GM20000 (cell line): ENCODE measurements at regions not wholly inside any gene's neighbourhood (a gene's known extent, or its start where the extent isn't known, plus 50 kb on each side); places are given as distances from the start of the nearest gene placed in this dataset.

Experiments
- DNase-seq: peaks from one replicate; pipeline ENCODE4 v3.0.0; 2012; ENCODE audit warnings: low spot score
- CTCF ChIP-seq: IDR thresholded peaks from 2 replicates; pipeline ENCODE4 v1.5.1; 2012; ENCODE audit warnings: mild to moderate bottlenecking, control low read depth; ENCODE audit errors: extremely low read depth, missing control alignments

- TF ChIP-seq CTCF = no peak
- DNase-seq = no peak
Measured at GRCh38 chr3:13172644-13173013, 99.4 kb upstream of the IQSEC1 start.

- TF ChIP-seq CTCF = no peak
- DNase-seq = no peak
Measured at GRCh38 chr3:13171704-13172643, 98.7 kb upstream of the IQSEC1 start.

GRCh38 chr3:13170317-13170716 is 97.1 kb upstream of the IQSEC1 start:
- DNase-seq = no peak
- TF ChIP-seq CTCF = no peak

GRCh38 chr3:13168391-13168790 is 95.2 kb upstream of the IQSEC1 start:
- no peak for DNase-seq
- no peak for TF ChIP-seq CTCF

- DNase-seq = no peak
- no peak for TF ChIP-seq CTCF
Measured at GRCh38 chr3:13167829-13168228, 94.6 kb upstream of the IQSEC1 start.

- no peak for TF ChIP-seq CTCF
- no peak for DNase-seq
Measured at GRCh38 chr3:13167064-13167743, 94.0 kb upstream of the IQSEC1 start.
